Kidney (tissue), 13 donors: ENCODE measurements at regions not wholly inside any gene's neighbourhood (a gene's known extent, or its start where the extent isn't known, plus 50 kb on each side); places are given as distances from the start of the nearest gene placed in this dataset.
A peak's percentile ranks its signal among the peaks of the same experiment; 100 is the strongest.

ENCODE experiments used
- DNase-seq, 5 donors: peaks; one replicate each; pipeline ENCODE4 v3.0.0-alpha.2; 2013 to 2020
- FAIRE-seq: peaks from 2 replicates; lab custom pipeline; 2012; peaks lifted over from hg19 to GRCh38; lab: Jason Lieb, UNC
- H3K27ac ChIP-seq, 2 donors: one replicate each; pipeline ENCODE4 v1.7.0; 2013; ENCODE audit warnings: low read depth in 2 of 2, low read length in 2 of 2, inconsistent platforms in 1 of 2
- H3K27me3 ChIP-seq: one replicate; pipeline ENCODE4 v1.7.1; 2013; ENCODE audit warnings: low read length, inconsistent platforms; ENCODE audit not compliant: control insufficient read depth, insufficient read depth
- H3K36me3 ChIP-seq, 3 donors: one replicate each; pipeline versions ENCODE4 v1.7.0 to v1.7.1; 2013; ENCODE audit warnings: low read length in 3 of 3, control low read depth in 1 of 3, inconsistent platforms in 1 of 3; ENCODE audit not compliant: insufficient read depth in 3 of 3, control insufficient read depth in 2 of 3
- H3K4me1 ChIP-seq, 3 donors: one replicate each; pipeline versions ENCODE4 v1.7.0 to v1.7.1; 2013; ENCODE audit warnings: low read length in 3 of 3, inconsistent platforms in 1 of 3, low read depth in 1 of 3; ENCODE audit not compliant: control insufficient read depth in 2 of 3, insufficient read depth in 2 of 3
- H3K4me3 ChIP-seq, 3 donors: one replicate each; pipeline versions ENCODE4 v1.7.0 to v1.8.1; 2013; ENCODE audit warnings: low read length in 3 of 3, control low read depth in 1 of 3, inconsistent platforms in 1 of 3
- H3K9ac ChIP-seq, 3 donors: one replicate each; pipeline versions ENCODE4 v1.7.0 to v1.7.1; 2013; ENCODE audit warnings: low read length in 3 of 3, control low read depth in 1 of 3, inconsistent platforms in 1 of 3
- H3K9me3 ChIP-seq, 3 donors: one replicate each; pipeline versions ENCODE4 v1.7.0 to v1.7.1; 2013; ENCODE audit warnings: low read length in 3 of 3, control low read depth in 1 of 3, inconsistent platforms in 1 of 3; ENCODE audit not compliant: control insufficient read depth in 2 of 3, insufficient read depth in 1 of 3
- intact Hi-C: fragments of 100-400 bp; cut with DNase I; formaldehyde crosslinking; loops from one replicate; pipeline ENCODE4 v1.11.1; 2022
- TF ChIP-seq, protein P1 (sequence below): IDR thresholded peaks from 3 replicates; pipeline ENCODE4 v1.5.1; 2012; ENCODE audit warnings: mild to moderate bottlenecking, moderate library complexity, borderline replicate concordance; ENCODE audit not compliant: insufficient read depth; ENCODE audit errors: extremely low read depth
- donor health status: control.
- donor health status: control.
- donor health status: control.
- donor health status: control.
- donor health status: control.
- donor health status: DM: yes; HTN: yes; CAD: no.
- donor health status: Normal renal cell carcinoma (clear cell type).

DNA sequence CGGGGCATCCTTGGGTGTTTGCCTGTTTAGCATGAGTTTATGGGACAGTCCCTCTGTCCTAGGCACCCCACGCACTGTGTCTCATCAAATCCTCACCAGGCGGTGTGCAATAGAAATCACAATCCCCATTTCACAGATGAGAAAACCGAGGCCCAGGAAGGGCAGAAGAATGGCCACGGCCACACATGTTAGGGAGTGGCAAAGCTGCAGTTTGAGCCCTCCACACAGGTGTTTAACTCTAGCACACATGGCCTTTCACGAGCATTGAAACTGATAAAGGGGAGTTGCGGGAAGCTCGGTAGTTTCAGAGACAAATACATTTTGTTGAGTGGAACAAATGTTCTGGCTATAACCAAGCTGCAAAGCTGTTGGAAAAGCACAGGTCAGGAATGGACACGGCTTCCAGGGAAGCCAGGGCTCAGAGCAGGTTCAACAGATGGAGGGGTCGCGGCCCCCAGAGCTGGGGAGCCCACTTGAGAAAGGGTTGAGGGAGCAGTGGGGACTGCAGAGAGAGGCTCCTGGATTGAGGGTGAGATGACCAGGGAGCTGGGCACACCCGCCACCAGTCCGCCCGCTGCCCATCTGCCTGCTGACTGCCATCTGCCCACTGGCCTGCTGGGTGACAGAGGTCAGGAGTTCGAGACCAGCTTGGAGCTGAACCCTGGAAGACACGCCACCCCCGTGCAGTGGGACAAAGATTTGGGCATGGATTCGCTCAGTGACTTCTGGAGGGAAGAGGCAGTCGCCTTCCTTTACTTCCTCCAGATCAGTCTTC, 154.7 kb downstream of the URI1 start:
- TF ChIP-seq, protein P1, sequence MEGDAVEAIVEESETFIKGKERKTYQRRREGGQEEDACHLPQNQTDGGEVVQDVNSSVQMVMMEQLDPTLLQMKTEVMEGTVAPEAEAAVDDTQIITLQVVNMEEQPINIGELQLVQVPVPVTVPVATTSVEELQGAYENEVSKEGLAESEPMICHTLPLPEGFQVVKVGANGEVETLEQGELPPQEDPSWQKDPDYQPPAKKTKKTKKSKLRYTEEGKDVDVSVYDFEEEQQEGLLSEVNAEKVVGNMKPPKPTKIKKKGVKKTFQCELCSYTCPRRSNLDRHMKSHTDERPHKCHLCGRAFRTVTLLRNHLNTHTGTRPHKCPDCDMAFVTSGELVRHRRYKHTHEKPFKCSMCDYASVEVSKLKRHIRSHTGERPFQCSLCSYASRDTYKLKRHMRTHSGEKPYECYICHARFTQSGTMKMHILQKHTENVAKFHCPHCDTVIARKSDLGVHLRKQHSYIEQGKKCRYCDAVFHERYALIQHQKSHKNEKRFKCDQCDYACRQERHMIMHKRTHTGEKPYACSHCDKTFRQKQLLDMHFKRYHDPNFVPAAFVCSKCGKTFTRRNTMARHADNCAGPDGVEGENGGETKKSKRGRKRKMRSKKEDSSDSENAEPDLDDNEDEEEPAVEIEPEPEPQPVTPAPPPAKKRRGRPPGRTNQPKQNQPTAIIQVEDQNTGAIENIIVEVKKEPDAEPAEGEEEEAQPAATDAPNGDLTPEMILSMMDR, result no peak
- Histone ChIP-seq H3K9ac (no peak overlapping the region), H3K36me3 (no peaks in the 10 kb centered on the region), H3K27ac (no peak overlapping the region), H3K4me1 (no peaks in the 10 kb centered on the region), H3K4me3 (no peak overlapping the region), H3K9me3 (no peaks in the 10 kb centered on the region), H3K27me3 (no peaks in the 10 kb centered on the region)
- DNase-seq (peak in 1 of 5 donors; percentile 69), FAIRE-seq (no peak)
- intact Hi-C loops, result no loop called here

DNA sequence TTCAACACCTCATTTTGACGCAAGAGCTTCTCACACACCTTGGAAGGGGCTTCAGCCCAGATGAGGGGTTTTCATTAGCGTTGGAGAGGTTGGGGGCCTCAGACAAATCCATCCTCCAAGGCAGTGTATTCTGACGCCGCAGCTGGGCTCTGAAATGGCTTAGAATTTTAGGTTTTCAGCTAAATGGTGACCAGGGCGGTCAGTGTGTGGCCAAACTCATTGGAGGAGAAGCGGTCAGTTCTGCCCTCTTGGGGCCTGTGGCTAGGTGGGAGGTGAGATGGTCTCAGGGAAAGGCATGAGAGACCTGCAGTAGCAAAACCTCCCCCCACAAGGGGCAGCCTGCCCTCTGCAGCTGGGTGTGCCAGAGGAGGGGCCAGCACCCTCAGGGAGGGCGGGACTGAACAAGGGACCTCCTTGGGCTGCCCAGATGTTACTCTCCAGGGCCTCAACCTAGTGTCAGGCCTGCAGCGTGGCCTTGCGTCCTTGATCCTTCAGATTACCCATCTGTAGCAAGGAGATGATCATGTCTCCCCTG, 155.8 kb downstream of the URI1 start:
- FAIRE-seq, result no peak
- H3K27ac ChIP-seq, result no peak overlapping the region
- TF ChIP-seq, protein P1, result no peak
- no peaks in the 10 kb centered on the region for H3K4me1 ChIP-seq
- H3K9me3 ChIP-seq, result no peaks in the 10 kb centered on the region
- intact Hi-C loops, result no loop called here
- peak in 1 of 5 donors; percentile 45 for DNase-seq
- H3K9ac ChIP-seq, result no peak overlapping the region
- H3K27me3 ChIP-seq, result no peaks in the 10 kb centered on the region
- no peaks in the 10 kb centered on the region for H3K36me3 ChIP-seq
- no peak overlapping the region for H3K4me3 ChIP-seq

DNA sequence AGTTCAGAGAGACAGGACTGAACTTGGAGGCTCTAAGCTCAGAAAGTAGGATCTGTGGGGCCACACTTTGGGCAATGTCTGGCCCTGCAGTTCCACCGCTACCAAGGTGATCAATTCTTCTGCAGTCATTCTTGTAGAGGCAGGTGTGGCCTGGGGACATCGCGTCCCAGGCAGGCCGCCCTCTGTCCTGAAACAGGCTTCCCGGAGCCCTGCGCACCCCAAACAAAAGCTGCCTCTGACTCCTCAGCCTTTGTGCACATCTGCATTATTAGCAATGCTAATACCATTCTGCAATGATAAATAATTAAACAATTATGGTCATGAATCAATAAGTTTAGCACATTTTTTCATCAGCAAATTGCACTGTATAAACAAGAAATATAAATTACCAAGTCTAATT, 160.2 kb downstream of the URI1 start:
- Histone ChIP-seq H3K27ac (no peak overlapping the region), H3K27me3 (no peaks in the 10 kb centered on the region), H3K4me3 (no peak overlapping the region), H3K9ac (no peak overlapping the region), H3K36me3 (no peaks in the 10 kb centered on the region), H3K4me1 (no peaks in the 10 kb centered on the region), H3K9me3 (no peaks in the 10 kb centered on the region)
- DNase-seq (no peak), FAIRE-seq (no peak)
- intact Hi-C loops, result no loop called here
- TF ChIP-seq, protein P1, result no peak
